ENCODE measurements at regions not wholly inside any gene's neighbourhood (a gene's known extent, or its start where the extent isn't known, plus 50 kb on each side); places are given as distances from the start of the nearest gene placed in this dataset.
"Not testable (repeated sequence)": the region's sequence is repeated elsewhere in the genome, so short reads cannot be mapped to it uniquely, and the experiment has no call there.

- no peak for TF ChIP-seq CTCF (IDR thresholded peaks at IDR 0.05; ENCODE audit: low read depth, low read length)
- no peak for DNase-seq (ENCODE audit: low read depth in 2 of 2)
Observed at GRCh38 chr16:31785126-31785525, 88.5 kb upstream of the ZNF267 start.

GRCh38 chr16:31807086-31807485 is 66.5 kb upstream of the ZNF267 start:
- no peak for TF ChIP-seq CTCF (IDR thresholded peaks at IDR 0.05; ENCODE audit: low read depth, low read length)
- H3K4me3 ChIP-seq (replicated peaks in 1 of 2; ENCODE audit: low read depth in 2 of 2, low read length in 2 of 2) = no peak overlapping the region
- no peak for DNase-seq (ENCODE audit: low read depth in 2 of 2)

More at GRCh38 chr16:31785126-31785525, 88.5 kb upstream of the ZNF267 start:
- no peak overlapping the region for H3K4me3 ChIP-seq (replicated peaks in 1 of 2; ENCODE audit: low read depth in 2 of 2, low read length in 2 of 2)

GRCh38 chr16:31810863-31811262 is 62.7 kb upstream of the ZNF267 start:
- H3K4me3 ChIP-seq (replicated peaks in 1 of 2; ENCODE audit: low read depth in 2 of 2, low read length in 2 of 2) = no peak overlapping the region
- no peak for TF ChIP-seq CTCF (IDR thresholded peaks at IDR 0.05; ENCODE audit: low read depth, low read length)
- DNase-seq (ENCODE audit: low read depth in 2 of 2) = no peak

- DNase-seq (ENCODE audit: low read depth in 2 of 2); H3K4me3 ChIP-seq (replicated peaks in 1 of 2; ENCODE audit: low read depth in 2 of 2, low read length in 2 of 2): not testable (repeated sequence)
Observed at GRCh38 chr16:31816141-31816540, 57.5 kb upstream of the ZNF267 start.

- TF ChIP-seq CTCF (IDR thresholded peaks at IDR 0.05; ENCODE audit: low read depth, low read length) = no peak
- H3K4me3 ChIP-seq (replicated peaks in 1 of 2; ENCODE audit: low read depth in 2 of 2, low read length in 2 of 2) = no peak overlapping the region
- no peak for DNase-seq (ENCODE audit: low read depth in 2 of 2)
Observed at GRCh38 chr16:31819386-31819785, 54.2 kb upstream of the ZNF267 start.

- no peak for TF ChIP-seq CTCF (IDR thresholded peaks at IDR 0.05; ENCODE audit: low read depth, low read length)
- no peak overlapping the region for H3K4me3 ChIP-seq (replicated peaks in 1 of 2; ENCODE audit: low read depth in 2 of 2, low read length in 2 of 2)
- no peak for DNase-seq (ENCODE audit: low read depth in 2 of 2)
Observed at GRCh38 chr16:31819948-31820347, 53.7 kb upstream of the ZNF267 start.

Data from cardiac fibroblast (primary cell).